H4 (cell line): ENCODE measurements at regions not wholly inside any gene's neighbourhood (a gene's known extent, or its start where the extent isn't known, plus 50 kb on each side); places are given as distances from the start of the nearest gene placed in this dataset.

Experiments used
- DNase-seq: peaks from one replicate; pipeline ENCODE4 v3.0.0-alpha.2; 2015; ENCODE audit warnings: low spot score

DNA sequence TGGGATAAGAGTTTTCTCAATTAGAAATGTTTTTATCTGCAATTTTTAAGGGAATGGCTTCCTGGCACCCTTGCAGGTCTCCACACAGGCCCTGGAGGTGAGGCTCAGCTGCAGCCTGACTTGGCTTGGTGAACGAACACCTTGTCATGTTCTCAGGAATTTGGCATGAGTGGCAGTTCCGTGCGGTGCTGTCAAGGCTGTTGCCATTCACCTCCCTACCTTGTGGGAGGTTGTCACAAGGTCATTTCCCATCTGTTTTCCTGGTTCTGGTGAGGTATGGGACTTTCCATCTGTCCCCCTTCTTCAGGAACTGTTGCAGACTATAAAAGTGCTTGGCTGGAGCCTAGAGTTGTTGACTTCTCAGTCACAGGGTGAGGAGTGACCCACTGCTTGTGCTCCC is 82.9 kb downstream of the ELOVL4 start:
- no peak for DNase-seq

DNA sequence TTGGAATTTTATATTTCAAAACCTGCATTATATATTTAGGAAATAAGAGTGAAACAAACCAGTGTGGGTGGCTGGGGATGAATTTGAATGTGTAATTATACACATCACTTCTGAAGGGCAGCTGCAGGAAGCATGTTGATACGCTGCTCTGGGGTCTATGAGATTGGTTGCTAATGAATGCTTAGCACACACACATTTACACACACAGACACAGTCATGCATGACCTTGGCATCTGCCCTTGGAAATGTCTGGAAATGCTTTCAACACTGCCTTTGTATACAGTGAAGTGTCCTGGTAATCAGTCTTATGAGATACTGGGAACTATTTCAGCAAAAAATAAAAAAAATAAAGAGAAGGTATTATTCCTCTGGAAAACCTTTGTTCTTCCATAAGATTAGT is 83.4 kb downstream of the ELOVL4 start:
- DNase-seq, result no peak

DNA sequence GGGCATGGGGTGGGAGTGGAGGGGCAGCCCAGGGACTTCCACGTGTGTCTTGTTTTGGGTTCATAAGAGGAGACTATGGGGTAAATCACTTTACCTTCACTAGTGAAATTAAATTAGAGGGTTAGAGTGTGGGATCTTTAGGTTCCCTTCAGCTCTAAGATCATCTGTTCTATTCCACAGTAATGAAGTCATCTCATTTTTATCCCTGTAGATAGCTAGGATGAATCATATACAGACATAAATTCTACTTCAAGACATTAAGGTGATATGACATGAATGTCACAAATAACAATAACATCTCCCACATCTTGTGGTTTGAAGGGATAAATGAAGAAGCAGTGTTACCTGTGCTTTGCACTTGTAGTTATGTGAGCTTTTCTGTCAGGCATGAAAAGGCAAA is 83.8 kb downstream of the ELOVL4 start:
- no peak for DNase-seq

DNA sequence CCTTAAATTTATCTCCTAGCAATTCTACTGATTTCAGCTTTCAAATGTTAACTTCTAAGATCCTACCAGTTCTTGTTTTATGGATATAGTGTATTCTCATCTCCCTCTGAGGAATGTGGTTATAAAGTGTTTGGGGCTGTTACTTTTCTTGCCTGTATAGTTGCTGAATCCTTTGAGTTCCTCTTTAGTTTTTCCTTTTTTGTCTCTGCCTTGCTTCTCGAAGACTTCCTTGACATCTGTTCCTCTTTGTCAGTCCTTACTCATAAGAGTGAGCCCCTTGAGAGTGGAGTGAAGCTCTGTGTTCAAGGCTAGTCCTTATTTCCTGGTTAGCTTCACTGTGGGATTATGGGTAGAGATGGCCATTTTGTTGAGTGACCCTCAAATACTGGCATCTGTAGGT is 84.6 kb downstream of the ELOVL4 start:
- no peak for DNase-seq

DNA sequence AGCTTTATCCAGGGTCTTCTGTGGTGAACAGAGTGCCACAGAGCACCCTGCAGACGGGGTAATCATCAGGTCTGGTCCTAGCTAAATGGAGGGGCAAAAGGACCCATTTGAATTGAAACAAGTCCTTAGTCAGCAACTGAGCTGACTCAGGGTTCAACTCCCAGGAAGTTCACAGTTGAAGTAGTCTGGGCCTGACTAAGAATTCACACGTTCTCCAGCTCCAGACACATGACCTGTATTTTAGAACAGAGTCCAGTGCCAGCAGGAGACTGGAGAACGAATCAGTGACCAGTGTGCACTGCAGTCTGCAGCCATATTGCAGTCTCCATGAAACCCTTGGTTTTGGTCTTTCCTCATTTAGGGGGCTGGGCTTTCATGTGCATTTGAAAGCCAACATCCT is 85.2 kb downstream of the ELOVL4 start:
- no peak for DNase-seq

DNA sequence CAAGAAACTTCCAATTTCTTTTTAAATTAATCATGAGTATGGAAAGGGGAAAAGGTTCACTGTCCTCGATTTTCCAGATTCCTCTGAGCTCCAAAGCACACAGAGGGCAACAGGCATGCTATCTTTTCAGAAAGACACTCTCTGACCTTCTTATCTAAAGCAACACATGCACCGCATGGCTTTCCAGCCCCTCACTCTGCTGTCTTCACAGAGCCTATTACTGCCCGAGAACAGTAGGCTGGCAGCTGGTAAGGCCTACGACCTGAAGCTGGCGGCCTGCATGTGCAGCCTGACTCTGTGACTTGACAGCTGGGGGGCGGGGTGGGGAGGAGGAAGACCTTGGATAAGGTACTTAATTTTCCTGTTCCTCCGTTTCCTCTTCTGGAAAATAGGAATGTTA is 86.3 kb downstream of the ELOVL4 start:
- no peak for DNase-seq

DNA sequence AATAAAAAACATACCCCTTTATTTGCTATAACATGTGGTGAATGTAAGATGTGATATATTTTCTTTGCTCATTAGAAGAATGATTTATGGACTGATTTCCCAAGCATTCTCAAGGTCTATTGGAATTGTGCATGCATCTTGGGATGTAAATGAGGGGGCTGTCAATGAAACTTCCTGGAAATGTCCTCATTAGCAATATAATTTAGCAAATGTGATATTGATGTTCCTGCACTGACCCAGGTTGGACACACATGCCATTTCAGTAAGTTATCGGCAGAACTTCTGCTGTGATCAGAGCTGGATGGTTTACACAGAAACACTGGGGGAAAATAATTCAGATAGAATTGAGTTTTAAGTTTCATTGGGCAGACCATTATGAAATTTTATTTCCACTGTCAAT is 99.9 kb downstream of the ELOVL4 start:
- DNase-seq, result no peak

DNA sequence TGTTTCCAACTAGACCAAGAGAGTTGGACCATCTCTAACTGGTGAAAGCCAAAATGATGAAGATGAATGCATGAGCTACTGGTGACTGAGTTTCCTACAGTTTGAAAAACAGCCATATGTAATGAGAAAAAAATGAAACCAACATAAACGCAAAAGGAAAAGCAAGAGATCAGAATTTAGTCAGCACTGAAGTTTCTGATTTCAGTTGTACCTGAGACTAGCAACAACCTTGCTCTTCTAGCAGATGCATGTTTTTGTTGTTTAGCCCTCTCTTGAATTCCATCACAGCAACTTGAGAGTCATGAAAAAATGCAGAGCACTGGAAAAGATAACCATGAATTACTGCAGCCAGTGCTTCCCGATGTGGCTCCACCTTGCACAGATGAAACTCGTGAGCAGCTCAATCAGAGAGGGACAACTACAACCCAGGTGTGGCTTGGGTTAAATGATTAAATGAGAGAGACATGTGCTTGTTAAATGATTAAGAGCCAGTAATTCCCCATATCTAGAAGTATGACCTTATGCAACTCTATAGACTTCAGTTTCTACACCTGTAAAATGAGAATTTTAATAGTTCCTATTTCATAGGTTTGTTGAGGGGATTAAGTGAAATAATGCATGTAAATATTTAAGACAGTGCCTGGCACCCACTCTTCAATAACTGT is 104.8 kb downstream of the ELOVL4 start:
- no peak for DNase-seq

DNA sequence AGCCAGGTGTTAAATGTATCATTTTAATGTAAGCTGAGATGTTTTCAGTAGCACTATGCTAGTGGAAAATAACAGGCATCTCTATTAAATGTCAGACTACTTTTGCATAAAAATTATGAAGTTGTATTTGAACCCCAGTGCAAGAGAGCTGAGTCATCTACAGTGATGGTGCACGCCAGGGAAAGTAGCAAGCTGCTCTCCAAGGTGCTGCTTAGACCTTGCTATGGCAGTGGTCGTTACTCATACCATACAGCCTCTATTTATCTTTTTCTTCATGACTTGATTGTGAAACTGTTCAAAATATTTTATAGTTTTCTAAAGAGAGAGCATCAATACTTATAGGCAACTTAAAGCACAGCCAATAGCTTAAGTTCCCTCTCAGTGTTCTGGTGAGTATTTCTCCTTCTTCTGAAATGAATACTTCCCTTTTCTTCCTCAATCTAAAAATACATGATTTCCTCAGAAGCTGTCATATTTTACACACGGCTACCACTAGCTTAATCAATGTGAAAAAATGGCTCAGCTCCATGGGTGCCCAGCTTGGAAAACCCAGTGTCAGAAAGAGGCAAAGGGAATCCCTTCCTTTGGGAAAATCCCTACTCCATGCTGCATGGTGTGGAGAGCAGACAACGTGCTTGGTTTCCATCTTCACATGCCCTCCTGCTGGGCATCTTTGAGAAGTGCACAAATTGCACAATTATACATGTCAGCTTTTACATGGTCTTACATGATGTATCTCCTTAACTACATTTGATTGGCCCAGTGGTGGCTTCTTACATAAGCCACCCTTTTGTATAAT is 105.6 kb downstream of the ELOVL4 start:
- no peak for DNase-seq

DNA sequence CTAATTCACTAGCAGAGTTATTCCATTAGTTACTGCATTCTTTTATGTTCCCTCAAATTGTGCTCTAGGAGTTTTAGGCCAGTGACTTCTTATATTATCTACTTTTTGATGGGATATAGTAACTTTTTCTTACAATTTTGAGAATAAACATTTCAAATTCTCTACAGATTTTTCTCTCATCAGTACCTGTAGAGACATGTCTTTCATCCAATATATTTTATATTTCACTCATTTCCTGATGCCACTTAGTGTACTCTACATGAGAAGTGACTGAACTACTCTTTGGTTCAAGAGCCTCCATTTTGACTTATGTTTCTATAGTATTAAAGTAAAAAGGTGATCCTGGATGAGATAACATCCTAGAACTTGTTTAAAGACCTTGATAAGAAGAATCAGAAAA is 108.5 kb downstream of the ELOVL4 start:
- DNase-seq, result no peak

DNA sequence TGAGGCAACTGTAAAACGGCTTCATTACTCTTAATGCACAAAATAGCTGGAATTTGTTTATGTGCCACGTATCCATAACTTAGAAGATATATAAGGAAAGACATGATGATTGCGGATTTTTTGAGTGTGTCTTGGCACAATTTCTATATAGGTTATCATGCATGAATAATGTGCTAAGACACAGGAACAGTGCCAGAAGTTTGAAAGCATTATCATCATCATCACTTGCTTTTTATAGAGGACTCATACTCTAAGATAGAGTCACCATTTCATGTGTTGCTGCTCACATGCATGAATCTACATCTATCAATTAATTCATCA is 113.4 kb downstream of the ELOVL4 start:
- no peak for DNase-seq

DNA sequence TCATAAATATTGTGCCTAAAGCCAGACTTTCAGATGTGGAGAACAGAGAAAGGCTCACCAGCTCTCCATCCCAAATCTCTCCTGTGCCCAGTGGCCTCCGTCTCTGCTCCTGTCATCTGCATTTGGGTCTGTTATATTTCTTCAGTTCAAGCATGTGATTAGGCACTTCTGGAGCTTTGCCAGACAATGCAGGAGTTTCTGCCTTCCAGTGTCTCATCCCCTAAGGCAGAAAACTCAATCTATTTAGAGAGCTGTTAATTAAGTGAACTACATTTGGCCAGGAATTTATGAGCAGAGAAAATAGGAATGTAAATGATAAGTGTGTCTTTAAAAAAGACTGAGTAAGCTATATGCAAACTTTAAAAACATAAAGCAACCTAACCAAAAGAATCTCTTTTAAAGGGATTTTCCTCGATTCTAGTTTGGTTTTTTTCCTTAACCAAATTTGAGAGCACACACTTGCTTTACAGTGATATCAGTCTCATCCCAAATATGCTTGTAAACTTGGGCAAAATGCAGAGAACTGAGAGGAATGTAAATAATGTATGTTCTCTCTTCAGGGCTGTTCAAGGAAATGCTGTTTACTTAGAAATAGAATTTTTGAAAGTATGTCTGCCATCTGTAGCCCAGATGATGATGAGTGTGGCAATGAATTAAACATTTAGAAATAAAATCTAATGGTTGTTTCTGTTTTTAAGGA is 113.9 kb downstream of the ELOVL4 start:
- no peak for DNase-seq

DNA sequence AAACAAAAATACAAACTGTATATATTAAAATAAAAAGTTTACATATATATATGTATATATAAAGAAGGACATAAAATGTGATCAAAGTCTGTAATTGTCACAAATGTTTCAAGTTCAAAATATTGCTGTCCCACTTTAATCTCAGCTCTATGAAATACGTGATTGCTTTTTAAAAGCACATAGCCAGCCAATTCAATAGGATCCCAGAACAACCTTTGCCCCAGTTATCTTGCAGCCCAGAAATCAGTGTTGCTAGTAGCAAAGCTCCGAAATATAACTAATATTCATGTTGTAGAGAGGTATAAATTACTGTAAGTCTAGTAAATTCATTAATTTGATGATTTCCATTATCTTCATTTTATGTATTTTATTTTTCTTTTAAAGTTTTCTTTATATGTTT is 114.6 kb downstream of the ELOVL4 start:
- no peak for DNase-seq

DNA sequence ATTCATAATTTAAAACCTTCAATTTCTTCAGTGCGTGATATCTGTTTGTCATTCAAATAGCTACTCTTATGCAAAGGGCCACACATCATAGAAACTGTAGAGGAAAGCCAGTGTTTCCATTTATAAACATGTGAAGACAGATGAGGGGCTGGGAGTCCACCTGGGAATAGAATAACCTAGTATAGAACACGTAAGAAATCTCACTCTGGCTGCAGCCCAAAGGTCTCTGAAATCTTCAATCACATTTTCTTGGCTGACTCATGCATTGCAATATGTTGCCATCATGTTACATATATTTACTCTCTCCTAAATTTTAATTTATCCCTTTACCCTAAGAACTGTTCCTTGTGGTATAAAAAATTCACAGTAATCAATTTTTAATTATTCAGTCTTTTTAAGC is 123.2 kb downstream of the ELOVL4 start:
- DNase-seq, result no peak

DNA sequence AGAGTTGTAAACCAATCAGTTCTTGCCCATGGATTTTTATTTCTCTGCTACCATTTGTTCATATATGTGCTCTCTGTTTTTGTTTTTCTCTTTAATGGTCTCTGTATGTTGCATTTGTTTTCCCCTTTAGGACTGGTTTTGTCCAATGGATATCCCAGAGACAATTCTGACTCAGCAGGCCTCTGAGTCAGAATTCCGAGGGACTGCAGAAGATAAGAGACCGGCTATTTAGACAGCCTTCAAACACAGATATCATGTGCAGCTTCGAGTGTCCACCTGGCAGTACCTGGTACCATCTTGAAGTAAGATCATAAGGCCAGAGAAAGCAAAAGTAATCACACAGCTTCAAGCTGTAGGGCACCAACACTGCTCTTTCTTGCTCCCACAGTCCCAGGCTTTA is 125.5 kb downstream of the ELOVL4 start:
- DNase-seq, result no peak

DNA sequence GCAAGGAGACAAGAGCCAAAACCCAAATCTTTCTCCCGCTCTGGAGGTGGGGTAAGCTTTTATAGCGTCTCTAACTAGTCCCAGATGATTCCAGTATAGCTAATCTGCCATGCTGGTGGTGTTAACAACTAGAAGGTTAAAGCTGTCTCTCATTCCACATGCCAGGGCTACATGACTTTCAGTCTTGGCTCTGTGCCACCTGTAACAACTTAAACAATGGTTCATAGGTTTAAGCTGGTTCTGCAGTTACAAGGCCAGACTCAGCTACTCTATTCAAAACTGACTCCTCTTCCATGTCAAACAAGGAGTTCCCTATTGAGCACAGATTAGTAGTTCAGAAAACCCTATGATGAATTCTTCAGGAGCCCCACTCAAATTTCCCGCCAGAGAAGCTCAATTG is 128.9 kb downstream of the ELOVL4 start:
- no peak for DNase-seq

DNA sequence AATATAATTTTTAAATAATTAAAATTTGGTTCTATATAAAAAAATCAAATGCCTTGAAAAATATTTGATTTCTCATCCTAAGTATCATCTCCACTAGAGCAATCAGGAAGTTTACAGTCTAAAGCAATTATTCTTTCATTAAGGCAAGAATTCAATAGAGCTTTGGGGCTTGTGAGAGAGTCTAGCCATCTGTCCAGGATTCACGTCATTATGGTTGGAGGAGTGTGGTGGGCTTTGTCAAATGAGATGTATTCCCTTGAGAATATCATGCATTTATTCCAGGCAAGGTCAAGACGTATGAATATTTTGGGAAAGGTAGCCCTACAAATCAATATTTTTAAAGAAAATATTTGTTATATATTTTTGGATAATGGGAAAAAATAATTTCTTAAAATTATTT is 132.4 kb downstream of the ELOVL4 start:
- DNase-seq, result no peak

DNA sequence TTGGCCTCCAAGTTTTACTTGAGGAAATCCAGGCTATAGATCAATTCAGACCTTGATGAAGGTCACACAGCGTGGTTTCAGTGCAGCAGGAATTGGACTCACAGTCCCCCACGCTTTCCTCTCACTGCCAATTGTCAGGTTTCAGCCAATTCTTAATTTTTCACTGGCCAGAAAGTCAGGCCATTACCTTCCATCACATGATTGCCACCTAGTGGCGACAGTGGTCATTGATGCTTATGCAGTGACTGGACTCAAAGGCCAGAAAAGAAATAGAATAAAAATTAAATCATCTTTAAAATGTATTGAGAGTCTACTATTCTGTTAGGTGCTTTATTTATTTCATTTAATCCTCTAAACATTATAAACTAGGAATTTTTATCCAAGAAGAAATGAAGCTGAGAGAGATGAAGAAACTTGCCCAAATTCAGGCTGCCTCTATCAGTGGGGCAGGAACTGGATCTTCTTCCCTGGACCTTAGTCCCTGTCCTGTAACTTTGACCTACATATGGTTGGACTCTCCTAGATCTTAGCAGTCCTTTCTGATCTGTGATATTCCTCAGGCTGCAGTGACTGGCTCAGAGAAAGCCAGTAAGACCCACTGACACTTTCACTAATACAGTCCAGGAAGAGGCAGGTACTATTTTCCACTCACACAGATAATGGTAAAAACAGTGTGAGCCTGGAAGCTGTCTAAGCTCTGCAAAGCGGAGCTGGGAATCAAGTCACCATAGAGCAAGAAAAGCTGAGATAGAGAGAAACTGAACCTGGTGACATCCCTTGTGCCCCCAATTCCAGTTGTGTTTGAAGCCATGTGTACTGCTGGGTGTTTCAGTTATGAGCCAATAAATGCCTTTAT is 133.3 kb downstream of the ELOVL4 start:
- peak; percentile 31 for DNase-seq

DNA sequence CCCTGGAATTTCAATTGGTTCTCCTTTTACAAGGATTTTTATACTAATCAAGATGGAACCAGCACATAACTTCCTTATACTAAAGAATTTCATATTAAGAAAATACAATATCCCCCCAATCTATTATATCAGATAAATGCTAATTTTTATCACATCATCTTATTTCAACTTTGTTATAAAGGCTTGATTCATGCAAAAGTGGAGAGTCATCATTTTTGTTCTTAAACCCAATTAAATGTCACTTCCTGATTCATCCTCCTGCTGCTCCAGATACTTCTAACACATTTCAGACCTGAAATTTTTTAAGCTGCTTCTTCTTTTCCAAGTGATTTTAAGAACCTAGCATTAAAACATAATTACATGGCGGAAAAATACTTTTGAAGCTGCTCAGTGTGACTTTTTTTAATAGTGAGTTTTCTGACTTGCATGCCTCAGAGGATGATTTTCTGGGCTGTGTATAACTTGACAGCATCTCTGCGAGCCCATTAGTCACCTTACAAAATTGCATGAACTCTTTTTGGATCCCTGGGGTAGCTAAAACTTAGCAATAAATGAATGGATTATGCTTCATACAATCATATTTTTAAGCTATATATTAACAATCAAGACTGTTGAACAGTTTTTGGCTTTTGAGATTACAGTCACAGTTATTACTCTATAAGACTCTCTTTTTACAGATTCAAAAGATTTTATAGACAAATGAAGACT is 134.1 kb downstream of the ELOVL4 start:
- no peak for DNase-seq

DNA sequence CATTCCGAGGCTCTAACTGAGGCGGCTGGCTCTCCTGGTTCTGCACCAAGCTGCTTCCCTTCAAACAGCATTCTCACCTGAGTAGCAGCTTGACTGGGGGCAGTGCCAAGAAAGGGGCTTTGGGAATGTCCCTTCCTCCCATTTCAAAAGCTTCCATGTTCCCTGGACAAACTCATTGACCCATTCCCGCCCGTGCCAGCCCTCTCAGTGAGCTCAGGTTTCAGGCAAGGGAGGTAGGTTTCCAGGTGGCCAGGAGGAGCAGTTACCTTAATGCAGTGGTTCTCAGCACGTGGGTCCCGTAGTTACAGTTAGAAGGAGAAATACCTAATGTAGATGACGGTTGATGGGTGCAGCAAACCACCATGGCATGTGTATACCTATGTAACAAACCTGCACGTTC is 135.2 kb downstream of the ELOVL4 start:
- no peak for DNase-seq

DNA sequence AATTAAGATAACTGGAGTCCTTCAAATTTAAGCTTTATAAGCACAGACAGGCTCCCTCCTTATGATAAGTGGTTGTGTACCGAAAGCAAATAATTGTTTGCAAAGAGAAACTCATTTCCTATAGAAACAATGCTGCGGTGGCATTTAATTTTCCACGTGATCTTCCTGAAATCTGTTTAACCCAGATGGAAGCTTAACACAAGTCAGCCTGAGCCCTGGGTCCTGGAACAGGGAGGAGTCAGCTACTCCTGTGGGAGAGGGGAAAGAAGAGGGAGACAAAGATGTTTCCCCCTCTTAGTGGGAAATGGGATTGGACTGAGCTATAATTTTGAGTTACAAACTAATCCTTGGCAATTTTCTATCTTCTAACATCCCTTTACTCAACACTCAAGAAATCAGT is 136.5 kb downstream of the ELOVL4 start:
- DNase-seq, result no peak
